Liver (tissue), 8 donors: ENCODE measurements at regions not wholly inside any gene's neighbourhood (a gene's known extent, or its start where the extent isn't known, plus 50 kb on each side); places are given as distances from the start of the nearest gene placed in this dataset.

ENCODE experiments used
- DNase-seq: peaks from one replicate; pipeline ENCODE4 v3.0.0-alpha.2; 2017; ENCODE audit warnings: low spot score
- H3K27ac ChIP-seq, 2 donors: one replicate each; pipeline ENCODE4 v1.7.0; 2013; ENCODE audit warnings: inconsistent platforms in 2 of 2, low read length in 2 of 2, control low read depth in 1 of 2, low read depth in 1 of 2, mild to moderate bottlenecking in 1 of 2
- H3K27me3 ChIP-seq, 4 donors: one replicate each; pipeline versions ENCODE4 v1.6.1 to v1.7.0; 2013; ENCODE audit warnings: low read length in 3 of 4, inconsistent platforms in 1 of 4, mild to moderate bottlenecking in 1 of 4, moderate library complexity in 1 of 4; ENCODE audit not compliant: control insufficient read depth in 4 of 4, insufficient read depth in 4 of 4
- H3K36me3 ChIP-seq, 4 donors: one replicate each; pipeline versions ENCODE4 v1.6.1 to v1.7.0; 2013; ENCODE audit warnings: low read length in 3 of 4, mild to moderate bottlenecking in 3 of 4, low read depth in 1 of 4, moderate library complexity in 1 of 4; ENCODE audit not compliant: control insufficient read depth in 4 of 4, insufficient read depth in 3 of 4
- H3K4me1 ChIP-seq, 4 donors: one replicate each; pipeline versions ENCODE4 v1.6.1 to v1.7.0; 2013; ENCODE audit warnings: low read length in 3 of 4, mild to moderate bottlenecking in 3 of 4, moderate library complexity in 1 of 4; ENCODE audit not compliant: control insufficient read depth in 4 of 4, insufficient read depth in 4 of 4
- H3K4me3 ChIP-seq, 3 donors: one replicate each; pipeline versions ENCODE4 v1.6.1 to v1.7.0; 2013; ENCODE audit warnings: low read length in 3 of 3, control low read depth in 1 of 3, low read depth in 1 of 3, mild to moderate bottlenecking in 1 of 3
- H3K9ac ChIP-seq, 2 donors: one replicate each; pipeline ENCODE4 v1.7.0; 2013; ENCODE audit warnings: low read length in 2 of 2, mild to moderate bottlenecking in 2 of 2, moderate library complexity in 2 of 2, control low read depth in 1 of 2, low read depth in 1 of 2
- H3K9me3 ChIP-seq, 4 donors: one replicate each; pipeline versions ENCODE4 v1.6.1 to v1.7.0; 2013; ENCODE audit warnings: low read length in 3 of 4; ENCODE audit not compliant: control insufficient read depth in 4 of 4
- CTCF ChIP-seq: fragments of 150-350 bp; IDR thresholded peaks from 2 replicates; pipeline ENCODE4 v1.5.1; 2017; ENCODE audit warnings: improper control_type of control experiment, low read depth, low read length; ENCODE audit not compliant: missing input control
- EGR1 ChIP-seq, 2 donors: IDR thresholded peaks; 2 replicates each; pipeline ENCODE4 v1.6.1; 2016 to 2018; ENCODE audit warnings: antibody characterized with exemption in 2 of 2, low read depth in 2 of 2
- FOXA2 ChIP-seq: IDR thresholded peaks from 2 replicates; pipeline ENCODE4 v1.6.1; 2016; ENCODE audit warnings: antibody characterized with exemption
- HNF4A ChIP-seq, 2 donors: conservative IDR thresholded peaks; 2 replicates each; pipeline ENCODE4 v1.6.1; 2016; ENCODE audit warnings: antibody characterized with exemption in 2 of 2, mild to moderate bottlenecking in 2 of 2
- HNF4G ChIP-seq: IDR thresholded peaks from 2 replicates; pipeline ENCODE4 v1.6.1; 2016; ENCODE audit warnings: antibody characterized with exemption
- JUND ChIP-seq, 2 donors: IDR thresholded peaks; 2 replicates each; pipeline ENCODE4 v1.6.1; 2016; ENCODE audit warnings: antibody characterized with exemption in 2 of 2
- NR2F2 ChIP-seq: IDR thresholded peaks from 2 replicates; pipeline ENCODE4 v1.6.1; 2016; ENCODE audit warnings: antibody characterized with exemption
- RAD21 ChIP-seq, 2 donors: IDR thresholded peaks; 2 replicates each; pipeline ENCODE4 v1.6.1; 2016; ENCODE audit warnings: antibody characterized with exemption in 2 of 2, mild to moderate bottlenecking in 2 of 2
- REST ChIP-seq: IDR thresholded peaks from 2 replicates; pipeline ENCODE4 v1.6.1; 2016; ENCODE audit warnings: antibody characterized with exemption, mild to moderate bottlenecking
- RXRA ChIP-seq, 2 donors: IDR thresholded peaks; 2 replicates each; pipeline ENCODE4 v1.6.1; 2017 to 2018; ENCODE audit warnings: antibody characterized with exemption in 2 of 2, mild to moderate bottlenecking in 1 of 2
- SP1 ChIP-seq: IDR thresholded peaks from 2 replicates; pipeline ENCODE4 v1.6.1; 2018; ENCODE audit warnings: antibody characterized with exemption, mild to moderate bottlenecking
- TAF1 ChIP-seq: conservative IDR thresholded peaks from 2 replicates; pipeline ENCODE4 v1.6.1; 2016; ENCODE audit warnings: antibody characterized with exemption, mild to moderate bottlenecking
- YY1 ChIP-seq: IDR thresholded peaks from 2 replicates; pipeline ENCODE4 v1.6.1; 2016; ENCODE audit warnings: antibody characterized with exemption, mild to moderate bottlenecking
- WGBS: extraction: QIAGEN DNeasy Blood & Tissue Kit; methylation state at CpG from one replicate; pipeline ENCODE4 v1.1.7; 2013; 5-methylcytosine and 5-hydroxymethylcytosine counted together
- TF ChIP-seq, protein P1 (sequence below): IDR thresholded peaks from 2 replicates; pipeline ENCODE4 v1.6.1; 2016; ENCODE audit warnings: antibody characterized with exemption
- TF ChIP-seq, protein P2 (sequence below): IDR thresholded peaks from 2 replicates; pipeline ENCODE4 v1.6.1; 2016; ENCODE audit warnings: antibody characterized with exemption
- TF ChIP-seq, protein P3 (sequence below): IDR thresholded peaks from 2 replicates; pipeline ENCODE4 v1.6.1; 2016; ENCODE audit warnings: antibody characterized with exemption
- donor health status: healthy.
- donor health status: healthy.
- donor health status: healthy.
- donor health status: healthy.
- donor health status: healthy.

GRCh38 chr6:1016329-1017302, 295.3 kb upstream of the FOXQ1 start:
- peaks cover 0 to 1% (median 0%) of the 10 kb centered on the region in 4 donors for H3K9me3 ChIP-seq
- H3K4me3 ChIP-seq: no peak overlapping the region
- H3K9ac ChIP-seq: no peak overlapping the region
- H3K4me1 ChIP-seq: no peaks in the 10 kb centered on the region
- DNase-seq: no peak
- WGBS: 74% methylated on average over 18 of the region's 18 CpGs
- H3K36me3 ChIP-seq: no peaks in the 10 kb centered on the region
- no peak for TF ChIP-seq REST
- TF ChIP-seq CTCF: no peak
- no peak for TF ChIP-seq RXRA (IDR thresholded peaks at IDR 0.05)
- no peak for TF ChIP-seq HNF4G
- TF ChIP-seq TAF1: no peak
- no peak for TF ChIP-seq FOXA2
- no peak for TF ChIP-seq RAD21 (IDR thresholded peaks at IDR 0.05)
- no peak overlapping the region for H3K27ac ChIP-seq
- H3K27me3 ChIP-seq: no peaks in the 10 kb centered on the region

DNA sequence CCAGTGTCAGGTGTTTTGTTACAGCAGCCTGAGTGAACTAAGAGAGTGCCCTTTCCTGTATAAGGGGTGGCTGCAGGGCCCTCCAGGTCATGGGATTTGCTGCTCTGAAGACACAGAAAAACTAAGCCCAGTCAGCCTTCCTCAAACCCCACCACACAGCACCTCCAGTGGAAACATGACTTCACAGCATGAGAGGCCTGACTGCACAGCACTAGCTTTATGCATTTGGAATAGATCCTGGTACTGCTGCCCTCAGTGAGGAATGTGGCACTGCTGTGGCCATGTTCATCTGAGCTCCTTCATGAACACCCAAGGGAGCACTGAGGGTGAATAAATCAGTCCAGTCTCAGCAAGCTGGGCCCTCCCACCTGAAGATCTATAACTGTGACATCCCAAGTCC, 296.1 kb upstream of the FOXQ1 start:
- Histone ChIP-seq H3K9ac (no peak overlapping the region), H3K4me3 (no peak overlapping the region), H3K4me1 (no peaks in the 10 kb centered on the region), H3K36me3 (no peaks in the 10 kb centered on the region), H3K9me3 (peaks cover 0 to 2% (median 0%) of the 10 kb centered on the region in 4 donors), H3K27me3 (no peaks in the 10 kb centered on the region), H3K27ac (no peak overlapping the region)
- no peak for TF ChIP-seq YY1
- TF ChIP-seq NR2F2: no peak
- no peak for TF ChIP-seq HNF4G
- no peak for TF ChIP-seq SP1
- TF ChIP-seq FOXA2: no peak
- TF ChIP-seq EGR1 (IDR thresholded peaks at IDR 0.05; ENCODE audit: low read depth in 2 of 2): no peak
- TF ChIP-seq RXRA (IDR thresholded peaks at IDR 0.05): no peak
- TF ChIP-seq, protein P1, sequence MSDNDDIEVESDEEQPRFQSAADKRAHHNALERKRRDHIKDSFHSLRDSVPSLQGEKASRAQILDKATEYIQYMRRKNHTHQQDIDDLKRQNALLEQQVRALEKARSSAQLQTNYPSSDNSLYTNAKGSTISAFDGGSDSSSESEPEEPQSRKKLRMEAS: no peak
- no peak for TF ChIP-seq HNF4A (conservative IDR thresholded peaks at IDR 0.05)
- no peak for TF ChIP-seq JUND (IDR thresholded peaks at IDR 0.05)
- TF ChIP-seq, protein P2, sequence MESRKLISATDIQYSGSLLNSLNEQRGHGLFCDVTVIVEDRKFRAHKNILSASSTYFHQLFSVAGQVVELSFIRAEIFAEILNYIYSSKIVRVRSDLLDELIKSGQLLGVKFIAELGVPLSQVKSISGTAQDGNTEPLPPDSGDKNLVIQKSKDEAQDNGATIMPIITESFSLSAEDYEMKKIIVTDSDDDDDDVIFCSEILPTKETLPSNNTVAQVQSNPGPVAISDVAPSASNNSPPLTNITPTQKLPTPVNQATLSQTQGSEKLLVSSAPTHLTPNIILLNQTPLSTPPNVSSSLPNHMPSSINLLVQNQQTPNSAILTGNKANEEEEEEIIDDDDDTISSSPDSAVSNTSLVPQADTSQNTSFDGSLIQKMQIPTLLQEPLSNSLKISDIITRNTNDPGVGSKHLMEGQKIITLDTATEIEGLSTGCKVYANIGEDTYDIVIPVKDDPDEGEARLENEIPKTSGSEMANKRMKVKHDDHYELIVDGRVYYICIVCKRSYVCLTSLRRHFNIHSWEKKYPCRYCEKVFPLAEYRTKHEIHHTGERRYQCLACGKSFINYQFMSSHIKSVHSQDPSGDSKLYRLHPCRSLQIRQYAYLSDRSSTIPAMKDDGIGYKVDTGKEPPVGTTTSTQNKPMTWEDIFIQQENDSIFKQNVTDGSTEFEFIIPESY: no peak
- TF ChIP-seq, protein P3, sequence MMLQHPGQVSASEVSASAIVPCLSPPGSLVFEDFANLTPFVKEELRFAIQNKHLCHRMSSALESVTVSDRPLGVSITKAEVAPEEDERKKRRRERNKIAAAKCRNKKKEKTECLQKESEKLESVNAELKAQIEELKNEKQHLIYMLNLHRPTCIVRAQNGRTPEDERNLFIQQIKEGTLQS: no peak
- DNase-seq: no peak
